DND-41 (cell line): ENCODE measurements at regions not wholly inside any gene's neighbourhood (a gene's known extent, or its start where the extent isn't known, plus 50 kb on each side); places are given as distances from the start of the nearest gene placed in this dataset.

Experiments
- ATAC-seq: fragments of 200-7000 bp; cut with Tn5 transposase; 3 replicates; pipeline ENCODE4 v1.9.1; 2021; ENCODE audit warnings: low read depth; ENCODE audit not compliant: insufficient read depth
- DNase-seq: peaks from one replicate; pipeline ENCODE4 v3.0.0-alpha.2; 2020
- H2AFZ ChIP-seq: 2 replicates; pipeline ENCODE4 v1.6.0; 2012; ENCODE audit warnings: low read depth, low read length
- H3K27ac ChIP-seq: 2 replicates; pipeline ENCODE4 v1.5.1; 2012; ENCODE audit warnings: low read length, inconsistent platforms
- H3K27me3 ChIP-seq: fragments of 200-600 bp; sonication (generic); 2 replicates; pipeline ENCODE4 v1.6.0; 2012; ENCODE audit warnings: low read length, mild to moderate bottlenecking, inconsistent platforms; ENCODE audit not compliant: insufficient read depth, poor library complexity
- H3K36me3 ChIP-seq: 2 replicates; pipeline ENCODE4 v1.5.1; 2012; ENCODE audit warnings: low read length, inconsistent platforms; ENCODE audit not compliant: insufficient read depth
- H3K4me1 ChIP-seq: 2 replicates; pipeline ENCODE4 v1.5.1; 2012; ENCODE audit warnings: mild to moderate bottlenecking, low read length; ENCODE audit not compliant: insufficient read depth
- H3K4me2 ChIP-seq: 2 replicates; pipeline ENCODE4 v1.6.0; 2012; ENCODE audit warnings: mild to moderate bottlenecking, moderate library complexity, low read length, inconsistent platforms; ENCODE audit not compliant: insufficient read depth
- H3K4me3 ChIP-seq, 2 experiments: fragments of 200-600 bp in 1 of 2; shearing (Covaris generic) in 1 of 2; 2 replicates each; pipeline ENCODE4 v1.5.1; 2012 to 2016; ENCODE audit warnings: inconsistent platforms in 2 of 2, low read length in 2 of 2, mild to moderate bottlenecking in 2 of 2, low read depth in 1 of 2, moderate library complexity in 1 of 2
- H3K79me2 ChIP-seq: 2 replicates; pipeline ENCODE4 v1.6.0; 2012; ENCODE audit warnings: low read length, inconsistent platforms; ENCODE audit not compliant: insufficient read depth
- H3K9ac ChIP-seq: 2 replicates; pipeline ENCODE4 v1.6.0; 2012; ENCODE audit warnings: low read depth, mild to moderate bottlenecking, inconsistent platforms, low read length, moderate library complexity
- H3K9me3 ChIP-seq: 2 replicates; pipeline ENCODE4 v1.5.1; 2012; ENCODE audit warnings: low read length, moderate library complexity, mild to moderate bottlenecking, inconsistent platforms; ENCODE audit not compliant: insufficient read depth, severe bottlenecking
- H4K20me1 ChIP-seq: 2 replicates; pipeline ENCODE4 v1.6.0; 2012; ENCODE audit warnings: low read length; ENCODE audit not compliant: insufficient read depth
- EZH2 ChIP-seq: IDR thresholded peaks from 3 replicates; pipeline ENCODE4 v1.6.1; 2012; ENCODE audit warnings: borderline replicate concordance, low read depth, mild to moderate bottlenecking, moderate library complexity, low read length, inconsistent platforms; ENCODE audit not compliant: severe bottlenecking
- TF ChIP-seq, protein P1 (sequence below): IDR thresholded peaks from 2 replicates; pipeline ENCODE4 v1.5.1; 2012; ENCODE audit warnings: borderline replicate concordance, low read length, moderate library complexity, mild to moderate bottlenecking; ENCODE audit not compliant: poor library complexity, severe bottlenecking; ENCODE audit errors: extremely low read depth

GRCh38 chr5:125129151-125129806, 382.8 kb upstream of the ZNF608 start:
- no peak overlapping the region for H3K27ac ChIP-seq
- no peaks in the 10 kb centered on the region for H3K79me2 ChIP-seq
- ATAC-seq (no peak), DNase-seq (no peak)
- peaks cover 6% of the 10 kb centered on the region for H3K4me1 ChIP-seq
- H2AFZ ChIP-seq, result no peak overlapping the region
- H3K4me3 ChIP-seq, result no peak overlapping the region
- no peaks in the 10 kb centered on the region for H3K36me3 ChIP-seq
- H3K27me3 ChIP-seq, result no peaks in the 10 kb centered on the region
- H3K4me2 ChIP-seq, result no peak overlapping the region
- no peak for TF ChIP-seq EZH2
- TF ChIP-seq, protein P1, sequence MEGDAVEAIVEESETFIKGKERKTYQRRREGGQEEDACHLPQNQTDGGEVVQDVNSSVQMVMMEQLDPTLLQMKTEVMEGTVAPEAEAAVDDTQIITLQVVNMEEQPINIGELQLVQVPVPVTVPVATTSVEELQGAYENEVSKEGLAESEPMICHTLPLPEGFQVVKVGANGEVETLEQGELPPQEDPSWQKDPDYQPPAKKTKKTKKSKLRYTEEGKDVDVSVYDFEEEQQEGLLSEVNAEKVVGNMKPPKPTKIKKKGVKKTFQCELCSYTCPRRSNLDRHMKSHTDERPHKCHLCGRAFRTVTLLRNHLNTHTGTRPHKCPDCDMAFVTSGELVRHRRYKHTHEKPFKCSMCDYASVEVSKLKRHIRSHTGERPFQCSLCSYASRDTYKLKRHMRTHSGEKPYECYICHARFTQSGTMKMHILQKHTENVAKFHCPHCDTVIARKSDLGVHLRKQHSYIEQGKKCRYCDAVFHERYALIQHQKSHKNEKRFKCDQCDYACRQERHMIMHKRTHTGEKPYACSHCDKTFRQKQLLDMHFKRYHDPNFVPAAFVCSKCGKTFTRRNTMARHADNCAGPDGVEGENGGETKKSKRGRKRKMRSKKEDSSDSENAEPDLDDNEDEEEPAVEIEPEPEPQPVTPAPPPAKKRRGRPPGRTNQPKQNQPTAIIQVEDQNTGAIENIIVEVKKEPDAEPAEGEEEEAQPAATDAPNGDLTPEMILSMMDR, result no peak
- H4K20me1 ChIP-seq, result no peaks in the 10 kb centered on the region
- no peak overlapping the region for H3K9ac ChIP-seq
- no peaks in the 10 kb centered on the region for H3K9me3 ChIP-seq

- Histone ChIP-seq H2AFZ (no peak overlapping the region), H3K9ac (no peak overlapping the region), H3K4me3 (no peak overlapping the region), H3K36me3 (no peaks in the 10 kb centered on the region), H3K4me2 (no peak overlapping the region), H3K9me3 (no peaks in the 10 kb centered on the region), H3K27ac (no peak overlapping the region), H3K79me2 (no peaks in the 10 kb centered on the region), H3K4me1 (no peaks in the 10 kb centered on the region), H3K27me3 (no peaks in the 10 kb centered on the region), H4K20me1 (no peaks in the 10 kb centered on the region)
- DNase-seq (no peak), ATAC-seq (no peak)
- TF ChIP-seq, protein P1, result no peak
- no peak for TF ChIP-seq EZH2
Observed at GRCh38 chr5:125130591-125130990, 384.2 kb upstream of the ZNF608 start.

DNA sequence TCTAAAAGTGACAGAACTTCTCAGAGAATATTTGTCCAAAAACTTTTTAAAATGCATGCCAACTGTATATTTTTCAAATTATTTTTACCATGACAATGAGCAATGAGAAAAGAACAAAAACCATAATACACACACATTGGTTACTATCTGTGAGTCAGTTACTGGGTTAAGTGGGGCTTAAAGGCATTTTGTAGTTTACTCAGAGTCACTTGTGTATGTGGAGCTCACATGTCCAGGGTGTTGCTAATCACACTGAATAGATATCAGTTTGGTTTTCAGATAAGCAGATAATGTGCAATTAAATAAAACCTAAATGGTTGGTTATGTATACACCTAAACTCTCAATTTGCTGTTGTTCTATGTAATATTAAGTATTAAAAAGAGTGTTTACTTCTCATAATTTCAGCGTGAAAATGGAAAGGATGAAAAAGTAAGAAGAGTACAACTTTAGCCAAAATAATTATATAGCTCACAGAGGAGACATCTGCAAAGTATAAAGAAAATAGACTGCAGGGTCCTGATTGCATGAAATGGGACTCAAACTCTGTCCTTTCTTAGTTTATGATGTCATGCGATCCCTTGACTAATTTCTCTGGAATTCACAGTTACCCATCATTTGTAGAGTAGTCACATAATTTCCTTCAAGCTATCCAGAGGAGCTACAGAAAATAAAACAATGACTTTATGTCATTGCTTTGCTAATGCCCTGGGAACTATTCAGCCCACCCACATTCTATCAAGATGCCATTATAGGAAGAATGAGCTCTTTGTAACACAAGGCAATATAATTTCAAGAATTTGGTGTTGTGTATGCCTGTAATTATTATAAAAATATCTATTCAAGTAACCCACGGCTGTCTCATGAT, 388.0 kb upstream of the ZNF608 start:
- H3K4me1 ChIP-seq, result no peaks in the 10 kb centered on the region
- no peak overlapping the region for H3K9ac ChIP-seq
- H2AFZ ChIP-seq, result no peak overlapping the region
- no peaks in the 10 kb centered on the region for H3K36me3 ChIP-seq
- H3K79me2 ChIP-seq, result no peaks in the 10 kb centered on the region
- TF ChIP-seq, protein P1, result no peak
- TF ChIP-seq EZH2, result no peak
- no peaks in the 10 kb centered on the region for H3K9me3 ChIP-seq
- no peak overlapping the region for H3K4me3 ChIP-seq
- H3K27ac ChIP-seq, result no peak overlapping the region
- no peaks in the 10 kb centered on the region for H3K27me3 ChIP-seq
- DNase-seq (no peak), ATAC-seq (no peak)
- H4K20me1 ChIP-seq, result no peaks in the 10 kb centered on the region
- H3K4me2 ChIP-seq, result no peak overlapping the region
